HL-60 (cell line): ENCODE measurements at regions not wholly inside any gene's neighbourhood (a gene's known extent, or its start where the extent isn't known, plus 50 kb on each side); places are given as distances from the start of the nearest gene placed in this dataset.

ENCODE experiments used
- DNase-seq, 2 experiments: peaks; one replicate each; pipeline ENCODE4 v3.0.0-alpha.2; 2010 to 2020; ENCODE audit warnings: low read depth in 1 of 2, low spot score in 1 of 2
- H3K27ac ChIP-seq: fragments of 250-450 bp; sonication (Bioruptor Pico); replicated peaks from 2 replicates; pipeline ENCODE4 v1.5.1; 2020; ENCODE audit warnings: mild to moderate bottlenecking, moderate library complexity
- H3K27me3 ChIP-seq: fragments of 250-450 bp; sonication (Bioruptor Pico); 2 replicates; pipeline ENCODE4 v1.5.1; 2021; ENCODE audit warnings: mild to moderate bottlenecking, moderate library complexity; ENCODE audit not compliant: insufficient read depth, poor library complexity, severe bottlenecking
- H3K4me3 ChIP-seq: replicated peaks from 2 replicates; pipeline ENCODE4 v1.5.1; 2011; ENCODE audit warnings: mild to moderate bottlenecking, control low read depth, low read length; ENCODE audit not compliant: insufficient read depth
- GABPA ChIP-seq: IDR thresholded peaks from 2 replicates; pipeline ENCODE4 v1.6.1; 2012; ENCODE audit warnings: low read depth
- POLR2AphosphoS5 ChIP-seq: IDR thresholded peaks from 2 replicates; pipeline ENCODE4 v1.6.1; 2012; ENCODE audit warnings: low read depth
- SPI1 ChIP-seq: IDR thresholded peaks from 2 replicates; pipeline ENCODE4 v1.6.1; 2012; ENCODE audit warnings: low read depth, mild to moderate bottlenecking, borderline replicate concordance
- TF ChIP-seq, protein P1 (sequence below): IDR thresholded peaks from 2 replicates; pipeline ENCODE4 v1.6.1; 2012; ENCODE audit warnings: low read depth; ENCODE audit not compliant: insufficient replicate concordance
- TF ChIP-seq, protein P2 (sequence below): IDR thresholded peaks from one replicate; pipeline ENCODE4 v1.5.1; 2011; ENCODE audit warnings: low read length, control low read depth, inconsistent platforms; ENCODE audit not compliant: insufficient read depth

DNA sequence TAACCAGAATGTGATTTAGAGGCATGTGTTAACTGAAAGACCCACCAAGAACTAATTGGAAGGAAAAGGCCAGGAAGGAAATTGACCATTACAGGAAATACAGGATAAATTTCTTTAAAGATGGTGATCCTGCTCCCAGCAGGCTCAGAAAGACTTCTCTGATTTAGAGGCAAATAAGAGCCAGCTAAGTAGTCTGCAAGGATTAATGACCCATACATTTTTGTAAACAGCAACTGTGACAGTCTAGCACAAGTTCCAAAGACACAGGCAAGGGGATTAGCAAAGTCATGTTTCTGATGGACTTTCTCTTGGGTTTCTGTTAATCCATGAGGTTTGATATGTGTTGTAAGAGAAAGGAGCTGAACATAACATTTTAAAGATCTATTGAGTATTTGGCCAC lies 425.0 kb downstream of the HTR7 start:
- Histone ChIP-seq H3K27ac (no peak overlapping the region), H3K27me3 (no peaks in the 10 kb centered on the region), H3K4me3 (no peak overlapping the region)
- no peak for DNase-seq
- TF ChIP-seq SPI1, result no peak
- TF ChIP-seq, protein P1, sequence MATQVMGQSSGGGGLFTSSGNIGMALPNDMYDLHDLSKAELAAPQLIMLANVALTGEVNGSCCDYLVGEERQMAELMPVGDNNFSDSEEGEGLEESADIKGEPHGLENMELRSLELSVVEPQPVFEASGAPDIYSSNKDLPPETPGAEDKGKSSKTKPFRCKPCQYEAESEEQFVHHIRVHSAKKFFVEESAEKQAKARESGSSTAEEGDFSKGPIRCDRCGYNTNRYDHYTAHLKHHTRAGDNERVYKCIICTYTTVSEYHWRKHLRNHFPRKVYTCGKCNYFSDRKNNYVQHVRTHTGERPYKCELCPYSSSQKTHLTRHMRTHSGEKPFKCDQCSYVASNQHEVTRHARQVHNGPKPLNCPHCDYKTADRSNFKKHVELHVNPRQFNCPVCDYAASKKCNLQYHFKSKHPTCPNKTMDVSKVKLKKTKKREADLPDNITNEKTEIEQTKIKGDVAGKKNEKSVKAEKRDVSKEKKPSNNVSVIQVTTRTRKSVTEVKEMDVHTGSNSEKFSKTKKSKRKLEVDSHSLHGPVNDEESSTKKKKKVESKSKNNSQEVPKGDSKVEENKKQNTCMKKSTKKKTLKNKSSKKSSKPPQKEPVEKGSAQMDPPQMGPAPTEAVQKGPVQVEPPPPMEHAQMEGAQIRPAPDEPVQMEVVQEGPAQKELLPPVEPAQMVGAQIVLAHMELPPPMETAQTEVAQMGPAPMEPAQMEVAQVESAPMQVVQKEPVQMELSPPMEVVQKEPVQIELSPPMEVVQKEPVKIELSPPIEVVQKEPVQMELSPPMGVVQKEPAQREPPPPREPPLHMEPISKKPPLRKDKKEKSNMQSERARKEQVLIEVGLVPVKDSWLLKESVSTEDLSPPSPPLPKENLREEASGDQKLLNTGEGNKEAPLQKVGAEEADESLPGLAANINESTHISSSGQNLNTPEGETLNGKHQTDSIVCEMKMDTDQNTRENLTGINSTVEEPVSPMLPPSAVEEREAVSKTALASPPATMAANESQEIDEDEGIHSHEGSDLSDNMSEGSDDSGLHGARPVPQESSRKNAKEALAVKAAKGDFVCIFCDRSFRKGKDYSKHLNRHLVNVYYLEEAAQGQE, result no peak
- no peak for TF ChIP-seq GABPA
- TF ChIP-seq, protein P2, sequence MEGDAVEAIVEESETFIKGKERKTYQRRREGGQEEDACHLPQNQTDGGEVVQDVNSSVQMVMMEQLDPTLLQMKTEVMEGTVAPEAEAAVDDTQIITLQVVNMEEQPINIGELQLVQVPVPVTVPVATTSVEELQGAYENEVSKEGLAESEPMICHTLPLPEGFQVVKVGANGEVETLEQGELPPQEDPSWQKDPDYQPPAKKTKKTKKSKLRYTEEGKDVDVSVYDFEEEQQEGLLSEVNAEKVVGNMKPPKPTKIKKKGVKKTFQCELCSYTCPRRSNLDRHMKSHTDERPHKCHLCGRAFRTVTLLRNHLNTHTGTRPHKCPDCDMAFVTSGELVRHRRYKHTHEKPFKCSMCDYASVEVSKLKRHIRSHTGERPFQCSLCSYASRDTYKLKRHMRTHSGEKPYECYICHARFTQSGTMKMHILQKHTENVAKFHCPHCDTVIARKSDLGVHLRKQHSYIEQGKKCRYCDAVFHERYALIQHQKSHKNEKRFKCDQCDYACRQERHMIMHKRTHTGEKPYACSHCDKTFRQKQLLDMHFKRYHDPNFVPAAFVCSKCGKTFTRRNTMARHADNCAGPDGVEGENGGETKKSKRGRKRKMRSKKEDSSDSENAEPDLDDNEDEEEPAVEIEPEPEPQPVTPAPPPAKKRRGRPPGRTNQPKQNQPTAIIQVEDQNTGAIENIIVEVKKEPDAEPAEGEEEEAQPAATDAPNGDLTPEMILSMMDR, result no peak
- TF ChIP-seq POLR2AphosphoS5, result no peak

DNA sequence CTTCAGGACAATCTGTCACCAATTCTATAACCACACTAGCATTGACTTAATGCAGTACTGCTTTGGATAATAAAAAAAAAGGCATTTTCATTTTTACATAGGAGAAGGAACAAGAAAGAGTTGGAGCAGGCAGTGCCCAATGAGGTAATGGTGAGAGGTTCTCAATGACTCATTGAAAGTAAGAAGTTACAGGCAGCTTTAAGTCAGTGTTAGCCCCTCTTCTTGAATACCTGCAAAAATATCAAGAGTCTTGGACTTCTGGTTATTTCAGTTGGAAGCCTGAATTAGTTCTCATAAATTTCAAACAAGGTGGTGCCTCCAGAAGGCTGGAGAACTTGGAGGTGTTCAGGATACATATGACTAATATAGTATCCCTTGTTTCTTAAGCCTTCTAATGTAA lies 422.5 kb downstream of the HTR7 start:
- Histone ChIP-seq H3K4me3 (no peak overlapping the region), H3K27ac (no peak overlapping the region), H3K27me3 (no peaks in the 10 kb centered on the region)
- DNase-seq, result no peak
- no peak for TF ChIP-seq POLR2AphosphoS5
- TF ChIP-seq SPI1, result no peak
- no peak for TF ChIP-seq GABPA
- TF ChIP-seq, protein P2, result no peak
- TF ChIP-seq, protein P1, result no peak

DNA sequence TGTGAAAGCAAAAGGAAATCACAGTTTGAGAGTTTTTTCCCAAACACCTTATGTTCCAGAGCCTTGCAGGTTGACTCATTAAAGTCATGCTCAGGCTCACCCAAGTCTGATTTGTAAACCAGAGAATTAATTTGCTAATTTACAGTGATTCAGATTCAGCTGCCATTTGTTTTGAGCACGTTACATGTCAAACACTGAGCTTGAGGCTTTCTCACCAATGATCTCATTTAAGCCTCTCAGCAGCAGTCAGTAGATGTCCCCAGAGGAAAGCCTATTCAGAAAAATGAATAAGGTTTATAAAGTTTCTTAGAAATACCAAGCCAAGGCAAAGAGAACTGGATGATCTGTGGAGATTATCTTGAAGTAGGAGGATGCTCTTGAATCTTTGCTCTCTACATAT lies 420.4 kb downstream of the HTR7 start:
- TF ChIP-seq POLR2AphosphoS5, result no peak
- no peak overlapping the region for H3K27ac ChIP-seq
- H3K4me3 ChIP-seq, result no peak overlapping the region
- DNase-seq, result no peak
- no peaks in the 10 kb centered on the region for H3K27me3 ChIP-seq

DNA sequence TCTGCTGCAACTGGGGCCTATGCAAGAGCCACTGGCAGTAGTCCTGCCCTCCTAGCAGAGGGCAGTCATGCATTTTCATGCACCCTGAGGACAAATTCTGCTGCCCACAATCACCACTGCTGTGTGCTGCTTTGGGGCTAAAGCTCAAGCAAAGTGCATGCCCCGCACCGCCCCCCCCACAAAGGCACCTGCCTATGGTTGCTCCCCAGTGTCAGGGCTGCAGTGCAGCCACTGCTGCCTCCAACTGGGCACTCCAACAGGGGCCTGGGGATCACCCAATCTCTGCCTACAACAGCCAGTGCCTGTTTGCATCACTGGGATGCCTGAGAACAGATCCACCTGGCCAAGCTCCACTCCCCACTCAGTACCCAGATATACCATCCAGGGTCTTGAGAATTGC lies 417.0 kb downstream of the HTR7 start:
- no peak overlapping the region for H3K27ac ChIP-seq
- no peak overlapping the region for H3K4me3 ChIP-seq
- DNase-seq, result no peak
- TF ChIP-seq GABPA (no peak), POLR2AphosphoS5 (no peak), SPI1 (no peak)
- TF ChIP-seq, protein P2, result no peak
- TF ChIP-seq, protein P1, result no peak
- H3K27me3 ChIP-seq, result no peaks in the 10 kb centered on the region
